Ectodermal cell (in vitro differentiated cells): ENCODE measurements at regions not wholly inside any gene's neighbourhood (a gene's known extent, or its start where the extent isn't known, plus 50 kb on each side); places are given as distances from the start of the nearest gene placed in this dataset.
"Not testable (repeated sequence)": the region's sequence is repeated elsewhere in the genome, so short reads cannot be mapped to it uniquely, and the experiment has no call there.

Source experiments
- H3K27ac ChIP-seq: 2 replicates; pipeline ENCODE4 v1.7.0; 2013; ENCODE audit warnings: mild to moderate bottlenecking, low read depth, low read length; ENCODE audit not compliant: insufficient read depth, poor library complexity, severe bottlenecking
- H3K27me3 ChIP-seq: 2 replicates; pipeline ENCODE4 v1.7.0; 2013; ENCODE audit warnings: mild to moderate bottlenecking, low read length; ENCODE audit not compliant: insufficient read depth, control insufficient read depth, poor library complexity, severe bottlenecking
- H3K36me3 ChIP-seq: one replicate; pipeline ENCODE4 v1.7.0; 2013; ENCODE audit warnings: low read length; ENCODE audit not compliant: control insufficient read depth, insufficient read depth
- H3K4me1 ChIP-seq: one replicate; pipeline ENCODE4 v1.7.0; 2013; ENCODE audit warnings: low read length; ENCODE audit not compliant: control insufficient read depth, insufficient read depth
- H3K4me3 ChIP-seq: 2 replicates; pipeline ENCODE4 v1.7.0; 2013; ENCODE audit warnings: low read depth, low read length, control low read depth; ENCODE audit not compliant: insufficient read depth
- H3K9me3 ChIP-seq: 2 replicates; pipeline ENCODE4 v1.7.0; 2013; ENCODE audit warnings: mild to moderate bottlenecking, low read length, moderate library complexity; ENCODE audit not compliant: control insufficient read depth
- WGBS, 2 experiments: methylation state at CpG; one replicate each; pipeline ENCODE4 v1.1.7; 2013; ENCODE audit warnings: missing lambda C conversion rate in 2 of 2; 5-methylcytosine and 5-hydroxymethylcytosine counted together

- WGBS, 2 experiments, result 100% methylated on average over 2 of the region's 2 CpGs
- Histone ChIP-seq H3K4me3 (no peak overlapping the region), H3K27me3 (no peaks in the 10 kb centered on the region), H3K36me3 (no peaks in the 10 kb centered on the region), H3K27ac (no peak overlapping the region), H3K4me1 (no peaks in the 10 kb centered on the region), H3K9me3 (no peaks in the 10 kb centered on the region)
These were observed 307.8 kb upstream of the SMIM21 start for GRCh38 chr18:75735291-75735690.

- no peak overlapping the region for H3K4me3 ChIP-seq
- no peaks in the 10 kb centered on the region for H3K9me3 ChIP-seq
- no peak overlapping the region for H3K27ac ChIP-seq
- H3K36me3 ChIP-seq, result no peaks in the 10 kb centered on the region
- 73 to 74% methylated on average over 5 of the region's 5 CpGs for WGBS, 2 experiments
- no peaks in the 10 kb centered on the region for H3K27me3 ChIP-seq
- no peaks in the 10 kb centered on the region for H3K4me1 ChIP-seq
These were observed 302.7 kb upstream of the SMIM21 start for GRCh38 chr18:75730249-75730648.

GRCh38 chr18:75728621-75729020 is 301.1 kb upstream of the SMIM21 start:
- no peak overlapping the region for H3K4me3 ChIP-seq
- no peak overlapping the region for H3K27ac ChIP-seq
- no peaks in the 10 kb centered on the region for H3K27me3 ChIP-seq
- no peaks in the 10 kb centered on the region for H3K9me3 ChIP-seq
- 92 to 95% methylated on average over 7 of the region's 7 CpGs for WGBS, 2 experiments
- H3K4me1 ChIP-seq, result no peaks in the 10 kb centered on the region
- no peaks in the 10 kb centered on the region for H3K36me3 ChIP-seq

GRCh38 chr18:75727456-75727855 is 300.0 kb upstream of the SMIM21 start:
- Histone ChIP-seq H3K36me3 (no peaks in the 10 kb centered on the region), H3K4me3 (no peak overlapping the region), H3K4me1 (no peaks in the 10 kb centered on the region), H3K27ac (no peak overlapping the region), H3K27me3 (no peaks in the 10 kb centered on the region), H3K9me3 (no peaks in the 10 kb centered on the region)
- whole genome bisulfite sequencing, 2 experiments, result 64 to 66% methylated on average over 7 of the region's 7 CpGs

DNA sequence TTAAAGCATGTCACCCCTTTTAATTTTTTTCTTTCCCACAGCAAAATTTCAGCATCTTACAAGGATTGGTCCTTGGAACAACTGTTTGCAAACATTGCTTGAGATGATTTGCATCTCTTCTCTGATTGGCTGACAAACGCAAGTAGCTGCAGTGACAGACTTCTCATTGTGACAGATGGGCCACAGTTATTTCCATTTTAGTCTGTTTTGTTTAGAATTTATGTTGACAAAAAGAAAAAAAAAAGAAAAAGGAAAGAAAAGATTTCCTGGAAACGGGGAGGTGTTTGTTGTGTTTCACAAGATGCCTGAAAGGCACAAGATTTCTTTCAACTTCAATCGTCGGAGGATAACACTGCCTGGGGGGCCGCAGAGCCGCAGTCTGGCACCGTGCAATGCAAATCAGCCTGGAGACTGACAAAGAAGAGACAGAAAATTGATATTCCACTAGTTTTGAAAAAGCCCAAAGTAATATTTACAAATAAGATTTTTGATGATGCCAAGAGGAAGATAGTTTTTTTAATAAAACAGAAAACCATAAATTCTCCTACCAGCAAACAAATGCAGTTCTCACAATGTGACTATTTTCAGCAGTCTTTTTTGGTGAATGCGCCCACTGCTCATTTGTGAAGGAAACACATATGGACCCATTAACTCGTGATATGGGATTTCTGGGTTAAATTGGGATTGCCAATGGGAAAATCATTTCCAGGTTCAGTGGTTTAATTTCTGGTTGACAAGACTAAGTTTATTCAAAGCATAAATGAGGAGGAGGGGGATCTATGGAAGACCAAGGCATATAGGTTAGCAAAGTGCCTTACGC is 296.2 kb upstream of the SMIM21 start:
- Histone ChIP-seq H3K4me1 (no peaks in the 10 kb centered on the region), H3K4me3 (no peak overlapping the region), H3K36me3 (no peaks in the 10 kb centered on the region), H3K27ac (no peak overlapping the region), H3K9me3 (no peaks in the 10 kb centered on the region), H3K27me3 (no peaks in the 10 kb centered on the region)
- 88 to 91% methylated on average over 9 to 10 of the region's 10 CpGs for WGBS, 2 experiments

DNA sequence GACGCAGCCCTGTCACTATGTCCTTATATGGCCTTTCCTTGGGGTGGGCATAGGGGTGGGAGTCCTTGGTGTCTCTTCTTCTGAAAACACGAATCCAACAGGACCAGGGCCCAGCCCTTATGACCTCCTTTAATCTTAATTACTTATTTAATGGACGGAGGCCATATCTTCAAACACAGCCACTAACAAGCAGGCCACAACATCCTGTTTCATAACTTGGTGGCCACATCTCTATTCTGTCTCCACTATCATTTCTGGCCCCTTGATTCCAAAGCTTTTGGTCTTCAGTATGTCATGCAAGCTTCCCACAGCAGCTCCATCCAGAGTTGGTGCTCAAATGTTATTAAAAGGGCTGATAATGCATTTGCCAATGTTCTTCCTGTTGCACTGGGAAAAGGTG is 287.3 kb upstream of the SMIM21 start:
- no peaks in the 10 kb centered on the region for H3K4me1 ChIP-seq
- H3K27ac ChIP-seq, result no peak overlapping the region
- no peaks in the 10 kb centered on the region for H3K9me3 ChIP-seq
- H3K36me3 ChIP-seq, result no peaks in the 10 kb centered on the region
- no peak overlapping the region for H3K4me3 ChIP-seq
- 82 to 93% methylated on average over 3 of the region's 3 CpGs for WGBS, 2 experiments
- no peaks in the 10 kb centered on the region for H3K27me3 ChIP-seq

DNA sequence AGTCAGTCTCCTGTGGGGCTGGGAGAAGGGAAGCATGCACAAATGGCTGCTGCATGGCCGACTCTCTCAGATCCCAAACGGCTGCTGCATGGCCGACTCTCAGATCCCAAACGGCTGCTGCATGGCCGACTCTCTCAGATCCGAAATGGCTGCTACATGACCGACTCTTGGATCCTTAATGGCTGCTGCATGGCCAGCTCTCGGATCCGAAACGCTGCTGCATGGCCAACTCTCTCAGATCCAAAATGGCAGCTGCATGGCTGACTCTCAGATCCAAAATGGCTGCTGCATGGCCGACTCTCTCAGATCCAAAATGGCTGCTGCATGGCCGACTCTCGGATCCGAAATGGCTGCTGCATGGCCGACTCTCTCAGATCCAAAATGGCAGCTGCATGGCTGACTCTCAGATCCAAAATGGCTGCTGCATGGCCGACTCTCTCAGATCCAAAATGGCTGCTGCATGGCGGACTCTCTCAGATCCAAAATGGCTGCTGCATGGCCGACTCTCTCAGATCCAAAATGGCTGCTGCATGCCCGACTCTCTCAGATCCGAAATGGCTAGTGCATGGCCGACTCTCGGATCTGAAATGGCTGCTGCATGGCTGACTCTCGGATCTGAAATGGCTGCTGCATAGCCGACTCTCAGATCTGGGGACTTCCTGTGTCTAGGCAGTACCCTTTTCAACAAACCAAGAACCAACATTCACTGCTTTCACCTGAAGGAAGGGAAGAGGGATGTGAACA is 284.8 kb upstream of the SMIM21 start:
- not testable (repeated sequence) for H3K4me3 ChIP-seq, H3K27ac ChIP-seq, H3K27me3 ChIP-seq, H3K36me3 ChIP-seq, H3K9me3 ChIP-seq, H3K4me1 ChIP-seq
- WGBS, 2 experiments, result 87 to 90% methylated on average over 24 of the region's 24 CpGs

- 91 to 94% methylated on average over 4 of the region's 4 CpGs for WGBS, 2 experiments
These were observed 273.1 kb upstream of the SMIM21 start for GRCh38 chr18:75700561-75700960.

DNA sequence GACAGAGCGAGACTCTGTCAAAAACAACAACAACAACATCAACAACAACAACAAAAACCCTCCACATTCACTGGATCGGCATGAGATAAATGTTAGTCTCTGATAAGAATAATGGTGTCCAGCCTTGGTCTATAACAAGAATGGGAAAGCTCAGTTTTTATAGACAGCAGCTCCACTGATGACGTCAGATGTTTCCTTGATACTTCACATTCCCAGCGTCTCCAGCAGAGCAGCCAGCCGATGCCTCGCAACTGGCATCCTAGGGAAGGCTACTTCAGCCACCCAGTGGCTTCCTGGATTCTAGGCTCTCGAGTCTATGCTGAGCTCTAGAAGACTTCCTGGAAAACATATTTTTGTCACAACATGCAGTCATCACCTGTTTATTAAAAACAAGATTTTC is 271.4 kb upstream of the SMIM21 start:
- no peaks in the 10 kb centered on the region for H3K9me3 ChIP-seq
- no peaks in the 10 kb centered on the region for H3K27me3 ChIP-seq
- no peaks in the 10 kb centered on the region for H3K4me1 ChIP-seq
- H3K4me3 ChIP-seq, result no peak overlapping the region
- H3K36me3 ChIP-seq, result no peaks in the 10 kb centered on the region
- 88 to 92% methylated on average over 6 to 7 of the region's 7 CpGs for WGBS, 2 experiments
- no peak overlapping the region for H3K27ac ChIP-seq

More at GRCh38 chr18:75700561-75700960, 273.1 kb upstream of the SMIM21 start:
- no peak overlapping the region for H3K27ac ChIP-seq
- H3K4me3 ChIP-seq, result no peak overlapping the region
- H3K36me3 ChIP-seq, result no peaks in the 10 kb centered on the region
- no peaks in the 10 kb centered on the region for H3K4me1 ChIP-seq
- H3K27me3 ChIP-seq, result no peaks in the 10 kb centered on the region
- no peaks in the 10 kb centered on the region for H3K9me3 ChIP-seq

DNA sequence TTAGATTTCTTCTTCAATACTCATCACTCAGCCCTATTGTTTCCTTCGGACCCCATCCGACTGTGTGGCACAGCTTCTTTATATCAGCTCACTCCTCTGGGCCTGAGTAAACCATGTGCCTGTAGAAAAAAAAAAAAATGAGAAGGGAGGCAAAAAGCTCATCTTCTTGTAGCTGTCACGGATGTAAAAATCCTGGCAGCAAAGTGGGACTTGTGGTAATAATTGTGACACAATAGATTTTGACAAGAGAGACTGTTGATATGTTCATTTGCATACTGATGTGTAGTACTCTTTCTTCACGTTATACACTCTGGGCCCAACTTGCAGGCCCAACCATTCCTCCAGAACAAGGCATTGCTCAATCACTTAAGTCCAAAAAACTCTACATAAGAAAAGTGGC is 270.0 kb upstream of the SMIM21 start:
- no peaks in the 10 kb centered on the region for H3K27me3 ChIP-seq
- 75 to 82% methylated on average over 3 of the region's 4 CpGs for WGBS, 2 experiments
- H3K4me3 ChIP-seq, result no peak overlapping the region
- no peaks in the 10 kb centered on the region for H3K9me3 ChIP-seq
- no peak overlapping the region for H3K27ac ChIP-seq
- no peaks in the 10 kb centered on the region for H3K36me3 ChIP-seq
- no peaks in the 10 kb centered on the region for H3K4me1 ChIP-seq
